Fibroblast of the aortic adventitia (primary cell): ENCODE measurements at regions not wholly inside any gene's neighbourhood (a gene's known extent, or its start where the extent isn't known, plus 50 kb on each side); places are given as distances from the start of the nearest gene placed in this dataset.
A peak's percentile ranks its signal among the peaks of the same experiment; 100 is the strongest.

Experiments
- DNase-seq: peaks from one replicate; pipeline ENCODE4 v3.0.0-alpha.2; 2010; ENCODE audit warnings: low read depth
- H3K4me3 ChIP-seq: 2 replicates; pipeline ENCODE4 v1.5.1; 2011; ENCODE audit warnings: low read depth, mild to moderate bottlenecking, control low read depth, low read length, moderate library complexity
- TF ChIP-seq, protein P1 (sequence below): IDR thresholded peaks from 2 replicates; pipeline ENCODE4 v1.5.1; 2011; ENCODE audit warnings: mild to moderate bottlenecking, low read length, control low read depth, inconsistent platforms; ENCODE audit not compliant: insufficient read depth

DNA sequence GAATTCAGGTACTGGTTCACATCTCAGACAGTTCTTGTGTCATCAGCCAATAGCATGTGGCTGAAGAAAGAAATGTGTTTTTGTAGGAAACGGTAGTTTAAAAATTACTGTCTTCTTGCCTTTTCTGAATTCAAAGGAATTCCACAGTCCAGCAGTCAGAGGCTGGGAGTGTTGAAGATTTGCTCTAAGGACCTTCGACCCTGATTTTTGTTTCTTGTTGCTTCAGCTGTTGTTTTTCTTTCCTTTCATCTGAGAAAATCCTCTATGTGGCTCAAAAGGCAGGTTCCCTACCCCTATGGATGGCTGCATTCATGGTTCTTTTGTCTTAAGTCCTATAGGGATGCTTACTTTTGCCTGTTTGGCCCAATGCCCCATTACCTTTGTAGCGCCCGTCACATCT is 304.9 kb downstream of the TMEM167A start:
- DNase-seq: no peak
- no peak overlapping the region for H3K4me3 ChIP-seq
- TF ChIP-seq, protein P1, sequence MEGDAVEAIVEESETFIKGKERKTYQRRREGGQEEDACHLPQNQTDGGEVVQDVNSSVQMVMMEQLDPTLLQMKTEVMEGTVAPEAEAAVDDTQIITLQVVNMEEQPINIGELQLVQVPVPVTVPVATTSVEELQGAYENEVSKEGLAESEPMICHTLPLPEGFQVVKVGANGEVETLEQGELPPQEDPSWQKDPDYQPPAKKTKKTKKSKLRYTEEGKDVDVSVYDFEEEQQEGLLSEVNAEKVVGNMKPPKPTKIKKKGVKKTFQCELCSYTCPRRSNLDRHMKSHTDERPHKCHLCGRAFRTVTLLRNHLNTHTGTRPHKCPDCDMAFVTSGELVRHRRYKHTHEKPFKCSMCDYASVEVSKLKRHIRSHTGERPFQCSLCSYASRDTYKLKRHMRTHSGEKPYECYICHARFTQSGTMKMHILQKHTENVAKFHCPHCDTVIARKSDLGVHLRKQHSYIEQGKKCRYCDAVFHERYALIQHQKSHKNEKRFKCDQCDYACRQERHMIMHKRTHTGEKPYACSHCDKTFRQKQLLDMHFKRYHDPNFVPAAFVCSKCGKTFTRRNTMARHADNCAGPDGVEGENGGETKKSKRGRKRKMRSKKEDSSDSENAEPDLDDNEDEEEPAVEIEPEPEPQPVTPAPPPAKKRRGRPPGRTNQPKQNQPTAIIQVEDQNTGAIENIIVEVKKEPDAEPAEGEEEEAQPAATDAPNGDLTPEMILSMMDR: no peak

DNA sequence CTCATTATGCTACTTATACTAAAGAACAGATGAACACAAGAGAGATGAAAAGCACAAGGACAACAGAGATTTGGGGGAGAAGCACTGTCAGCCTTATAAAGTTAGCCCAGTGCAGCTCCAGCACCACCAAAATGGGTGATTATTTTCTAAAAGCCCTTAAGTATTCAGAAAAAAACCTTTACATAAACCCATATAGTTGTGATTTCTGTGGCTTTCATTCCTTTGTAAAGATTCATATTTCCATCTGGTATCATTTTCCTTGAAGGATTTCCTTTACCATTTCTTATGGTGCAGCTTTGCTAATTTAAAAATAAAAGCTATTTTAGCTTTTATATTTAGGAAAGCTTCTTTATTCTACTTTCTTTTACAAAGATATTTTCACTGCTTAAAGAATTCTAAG is 311.0 kb downstream of the TMEM167A start:
- no peak overlapping the region for H3K4me3 ChIP-seq
- TF ChIP-seq, protein P1: no peak
- DNase-seq: no peak

DNA sequence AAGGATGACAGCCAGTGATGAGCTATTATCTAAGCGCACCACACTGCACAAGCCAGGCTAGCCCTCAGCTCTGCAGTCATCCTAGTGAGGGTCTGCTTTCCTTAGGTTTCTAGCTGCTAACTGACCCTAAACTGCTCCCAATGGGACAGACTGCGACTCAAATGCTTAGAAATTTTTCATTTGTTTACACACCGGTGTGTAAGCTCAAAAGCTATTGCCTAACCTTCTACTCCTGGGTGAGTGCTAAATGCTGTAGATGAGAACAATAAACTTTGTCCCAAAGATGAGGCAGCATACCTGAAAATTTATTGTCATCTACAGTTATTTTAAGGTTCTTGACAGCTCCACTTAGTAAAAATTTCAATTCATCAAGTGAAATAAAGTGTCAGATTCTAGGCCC is 311.4 kb downstream of the TMEM167A start:
- TF ChIP-seq, protein P1: no peak
- H3K4me3 ChIP-seq: no peak overlapping the region
- DNase-seq: no peak

DNA sequence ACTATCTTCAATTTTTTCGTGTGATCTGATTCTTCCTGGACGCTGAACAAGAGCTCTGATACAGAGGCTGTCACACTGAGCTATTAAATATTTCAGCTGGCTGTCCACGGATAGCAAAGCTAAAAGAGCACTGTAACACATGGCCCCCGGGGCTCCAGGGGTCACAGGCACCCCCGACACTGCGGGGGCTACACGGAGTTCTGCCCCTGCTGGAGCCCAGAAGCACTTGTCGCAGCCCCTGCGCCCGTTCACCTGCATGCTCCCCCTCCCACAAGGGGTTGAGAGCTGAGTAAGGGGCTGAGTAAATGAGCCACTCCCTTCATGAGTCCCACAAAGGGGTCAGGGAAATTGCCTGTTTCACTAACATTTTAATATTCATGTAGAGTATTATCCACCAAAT is 316.3 kb downstream of the TMEM167A start:
- H3K4me3 ChIP-seq: no peak overlapping the region
- TF ChIP-seq, protein P1: no peak
- DNase-seq: no peak

DNA sequence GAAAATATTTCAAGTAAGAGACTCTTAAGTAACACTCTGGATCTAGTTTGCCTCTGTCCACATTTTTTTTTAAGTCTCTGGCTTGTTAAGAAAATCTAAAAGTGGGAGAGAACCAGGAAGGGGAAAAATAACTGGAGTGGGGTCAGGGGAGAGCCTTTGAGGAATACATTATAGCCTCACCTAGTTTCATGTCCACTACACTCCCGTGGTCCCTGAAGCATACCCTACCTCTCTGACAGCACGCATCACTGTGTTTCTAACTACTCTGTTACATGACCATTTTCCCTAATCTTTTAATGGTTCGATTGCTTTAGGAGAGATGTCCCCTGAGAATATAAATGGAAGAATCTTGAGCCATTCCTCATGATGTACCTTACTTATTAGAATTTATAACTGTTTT is 318.3 kb downstream of the TMEM167A start:
- DNase-seq: no peak
- TF ChIP-seq, protein P1: no peak
- H3K4me3 ChIP-seq: no peak overlapping the region

DNA sequence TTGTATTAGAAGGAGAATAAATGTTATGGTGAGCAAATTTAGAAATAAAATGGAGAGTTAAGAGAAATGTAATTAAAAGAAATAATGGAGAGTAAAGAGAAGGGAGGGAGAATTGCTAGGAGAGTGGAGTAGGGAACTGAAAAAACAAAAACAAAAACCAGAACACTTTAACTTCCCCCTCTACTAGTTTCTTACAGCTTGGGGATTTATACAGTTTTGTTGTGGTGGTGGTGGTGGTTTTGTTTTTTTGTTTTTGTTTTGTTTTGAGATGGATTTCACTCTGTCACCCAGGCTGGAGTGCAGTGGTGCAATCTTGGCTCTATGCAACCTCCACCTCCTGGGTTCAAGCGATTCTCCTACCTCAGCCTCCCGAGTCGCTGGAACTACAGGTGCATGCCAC is 322.4 kb downstream of the TMEM167A start:
- TF ChIP-seq, protein P1: no peak
- DNase-seq: no peak
- H3K4me3 ChIP-seq: no peak overlapping the region

DNA sequence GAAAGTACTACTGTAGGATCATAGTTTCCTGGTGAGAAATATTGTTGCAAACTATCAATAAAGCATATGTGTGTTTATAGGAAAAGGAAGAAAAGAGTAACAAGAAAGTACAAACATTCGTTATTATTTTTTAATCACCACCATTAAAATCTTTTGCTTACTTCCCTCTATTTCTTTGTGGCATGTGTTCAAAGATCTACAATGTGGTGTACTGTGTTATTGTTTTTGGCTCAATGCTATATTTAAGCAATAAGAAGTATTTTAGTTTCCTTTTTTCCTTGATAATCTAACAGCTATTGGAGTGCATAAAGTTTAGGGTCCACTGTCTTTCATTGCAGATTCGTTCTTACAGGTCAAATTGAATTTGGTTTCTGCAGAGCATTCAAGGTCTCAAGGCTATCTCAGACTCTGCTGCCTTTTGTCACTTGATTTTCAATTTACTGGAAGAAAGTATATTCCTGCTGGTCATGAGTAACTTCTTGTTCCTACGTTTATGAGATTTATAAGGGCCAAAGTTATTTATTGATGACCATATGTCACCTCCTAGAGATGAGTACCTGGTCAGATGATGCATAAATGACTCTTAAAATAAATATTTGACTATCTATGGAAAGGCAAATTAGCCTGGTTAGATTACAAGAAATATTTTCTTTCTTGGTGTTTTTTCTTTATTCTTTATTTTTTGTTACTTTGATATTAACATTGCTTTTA is 323.0 kb downstream of the TMEM167A start:
- TF ChIP-seq, protein P1: no peak
- no peak overlapping the region for H3K4me3 ChIP-seq
- peak; percentile 13 for DNase-seq
